HepG2 (cell line): ENCODE measurements at regions not wholly inside any gene's neighbourhood (a gene's known extent, or its start where the extent isn't known, plus 50 kb on each side); places are given as distances from the start of the nearest gene placed in this dataset.
A peak's percentile ranks its signal among the peaks of the same experiment; 100 is the strongest.
"Not testable (repeated sequence)": the region's sequence is repeated elsewhere in the genome, so short reads cannot be mapped to it uniquely, and the experiment has no call there.

ENCODE experiments used
- ARNT2 ChIP-seq: sonication (generic); formaldehyde crosslinking; IDR thresholded peaks from 2 replicates; pipeline ENCODE4 v1.8.0; 2022; ENCODE audit warnings: mild to moderate bottlenecking, low read depth, missing genetic modification reagents, moderate library complexity
- CCDC6 ChIP-seq: sonication (generic); formaldehyde crosslinking; IDR thresholded peaks from 2 replicates; pipeline ENCODE4 v1.8.1; 2022; ENCODE audit warnings: mild to moderate bottlenecking, missing genetic modification reagents, moderate library complexity
- DPF2 ChIP-seq: sonication (generic); formaldehyde crosslinking; IDR thresholded peaks from 2 replicates; pipeline ENCODE4 v1.4.0; 2020; ENCODE audit warnings: mild to moderate bottlenecking, low read depth, missing genetic modification reagents, borderline replicate concordance
- EED ChIP-seq: sonication (generic); formaldehyde crosslinking; IDR thresholded peaks from 2 replicates; pipeline ENCODE4 v1.5.0; 2020; ENCODE audit warnings: mild to moderate bottlenecking, missing genetic modification reagents
- GABPA ChIP-seq, 2 experiments: IDR thresholded peaks; 2 replicates each; pipeline ENCODE4 v1.6.1; 2011 to 2016; ENCODE audit warnings: low read depth in 2 of 2, low read length in 1 of 2, missing biosample characterization in 1 of 2, missing genetic modification characterization in 1 of 2
- HOXA9 ChIP-seq: sonication (generic); formaldehyde crosslinking; IDR thresholded peaks from 2 replicates; pipeline ENCODE4 v1.8.1; 2022; ENCODE audit warnings: missing genetic modification reagents, mild to moderate bottlenecking, moderate library complexity, borderline replicate concordance
- KMT2A ChIP-seq: sonication (generic); formaldehyde crosslinking; IDR thresholded peaks from 2 replicates; pipeline ENCODE4 v1.4.0; 2020; ENCODE audit warnings: missing genetic modification reagents
- MEIS2 ChIP-seq: sonication (generic); formaldehyde crosslinking; IDR thresholded peaks from 2 replicates; pipeline ENCODE4 v1.9.0; 2021; ENCODE audit warnings: mild to moderate bottlenecking, missing genetic modification reagents
- NFE2 ChIP-seq: sonication (generic); formaldehyde crosslinking; IDR thresholded peaks from 2 replicates; pipeline ENCODE4 v1.4.0; 2020; ENCODE audit warnings: missing genetic modification reagents
- NFYC ChIP-seq: IDR thresholded peaks from 2 replicates; pipeline ENCODE4 v1.6.1; 2016; ENCODE audit warnings: missing genetic modification reagents, missing compliant biosample characterization
- NR2C2 ChIP-seq: sonication (generic); formaldehyde crosslinking; IDR thresholded peaks from 2 replicates; pipeline ENCODE4 v1.4.0; 2020; ENCODE audit warnings: missing genetic modification reagents, mild to moderate bottlenecking, moderate library complexity, borderline replicate concordance
- PHF21A ChIP-seq: sonication (generic); formaldehyde crosslinking; IDR thresholded peaks from 2 replicates; pipeline ENCODE4 v1.5.0; 2020; ENCODE audit warnings: mild to moderate bottlenecking, missing genetic modification reagents
- RXRB ChIP-seq: IDR thresholded peaks from 2 replicates; pipeline ENCODE4 v1.6.1; 2016; ENCODE audit warnings: borderline replicate concordance, missing genetic modification reagents, missing compliant biosample characterization
- SOX6 ChIP-seq, 2 experiments: fragments of 450-650 bp in 1 of 2; sonication (generic) in 1 of 2; formaldehyde crosslinking in 1 of 2; IDR thresholded peaks; 2 replicates each; pipeline versions ENCODE4 v1.4.0 to v1.6.1; 2017 to 2020; ENCODE audit warnings: antibody characterized with exemption in 1 of 2, mild to moderate bottlenecking in 1 of 2, missing genetic modification reagents in 1 of 2
- U2AF2 ChIP-seq: fragments of 200-400 bp; formaldehyde crosslinking; IDR thresholded peaks from 2 replicates; pipeline ENCODE4 v1.6.1; 2017; ENCODE audit warnings: low read depth, mild to moderate bottlenecking, low read length
- ZBTB7A ChIP-seq: sonication (generic); formaldehyde crosslinking; IDR thresholded peaks from 2 replicates; pipeline ENCODE4 v1.8.0; 2022; ENCODE audit warnings: mild to moderate bottlenecking, missing genetic modification reagents
- ZFP91 ChIP-seq: sonication (generic); formaldehyde crosslinking; IDR thresholded peaks from 2 replicates; pipeline ENCODE4 v1.9.0; 2022; ENCODE audit warnings: missing genetic modification reagents, mild to moderate bottlenecking, borderline replicate concordance
- ZNF563 ChIP-seq: sonication (generic); formaldehyde crosslinking; IDR thresholded peaks from 2 replicates; pipeline ENCODE4 v1.8.0; 2022; ENCODE audit warnings: mild to moderate bottlenecking, moderate library complexity, missing genetic modification reagents
- ZNF607 ChIP-seq: sonication (generic); formaldehyde crosslinking; IDR thresholded peaks from 2 replicates; pipeline ENCODE4 v1.5.1; 2020; ENCODE audit warnings: missing genetic modification reagents, mild to moderate bottlenecking, borderline replicate concordance
- ZNF672 ChIP-seq: sonication (generic); formaldehyde crosslinking; IDR thresholded peaks from 2 replicates; pipeline ENCODE4 v1.8.1; 2022; ENCODE audit warnings: missing genetic modification reagents
- ZNF749 ChIP-seq: sonication (generic); formaldehyde crosslinking; IDR thresholded peaks from 2 replicates; pipeline ENCODE4 v1.8.0; 2022; ENCODE audit warnings: mild to moderate bottlenecking, missing genetic modification reagents, moderate library complexity, borderline replicate concordance
- ZSCAN21 ChIP-seq: sonication (generic); formaldehyde crosslinking; IDR thresholded peaks from 2 replicates; pipeline ENCODE4 v1.8.0; 2022; ENCODE audit warnings: mild to moderate bottlenecking, missing genetic modification reagents, moderate library complexity, borderline replicate concordance
- ZSCAN25 ChIP-seq: sonication (generic); formaldehyde crosslinking; IDR thresholded peaks from 2 replicates; pipeline ENCODE4 v1.8.0; 2022; ENCODE audit warnings: mild to moderate bottlenecking, missing genetic modification reagents
- TF ChIP-seq, protein P1 (sequence below), 2 experiments: IDR thresholded peaks; 2 replicates each; pipeline ENCODE4 v1.6.1; 2011 to 2012; ENCODE audit warnings: low read length in 2 of 2, borderline replicate concordance in 1 of 2, low read depth in 1 of 2, mild to moderate bottlenecking in 1 of 2, moderate library complexity in 1 of 2

DNA sequence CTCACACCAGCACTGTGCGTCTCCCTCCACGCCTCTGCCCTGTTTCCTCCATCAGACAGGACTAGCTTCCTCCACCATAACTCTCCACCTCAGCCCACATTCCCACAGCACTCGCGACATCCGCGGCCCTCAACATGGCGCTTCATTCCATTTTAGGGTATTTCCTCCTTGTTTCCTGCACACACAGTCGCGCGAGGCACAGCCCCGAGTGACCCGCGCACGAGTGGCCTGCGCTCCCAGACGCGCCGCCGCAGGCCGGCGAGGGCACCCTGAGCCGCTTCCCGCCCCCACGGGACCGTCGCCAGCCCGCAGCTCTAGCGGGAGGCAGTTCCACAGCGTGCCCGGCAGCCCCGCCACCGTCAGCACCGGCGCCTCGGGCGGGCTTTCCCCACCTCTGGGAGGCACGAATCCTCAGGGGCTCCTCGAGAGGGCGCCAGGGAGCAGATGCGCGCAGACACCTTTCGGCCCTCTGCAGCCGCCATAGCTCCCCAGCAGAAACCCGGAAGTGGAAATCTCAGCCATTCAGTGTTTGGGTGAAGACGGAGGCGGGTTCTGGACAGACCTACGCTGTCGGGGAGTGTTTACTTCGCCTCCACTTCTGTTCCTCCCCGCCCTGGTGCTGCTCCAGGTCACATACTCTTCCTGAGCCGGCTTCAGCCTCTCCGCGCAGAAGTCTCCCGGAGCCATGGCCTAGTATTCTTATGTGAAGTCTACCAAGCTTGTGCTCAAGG lies 136.6 kb downstream of the FOXD4L6 start (continued):
- TF ChIP-seq, protein P1, sequence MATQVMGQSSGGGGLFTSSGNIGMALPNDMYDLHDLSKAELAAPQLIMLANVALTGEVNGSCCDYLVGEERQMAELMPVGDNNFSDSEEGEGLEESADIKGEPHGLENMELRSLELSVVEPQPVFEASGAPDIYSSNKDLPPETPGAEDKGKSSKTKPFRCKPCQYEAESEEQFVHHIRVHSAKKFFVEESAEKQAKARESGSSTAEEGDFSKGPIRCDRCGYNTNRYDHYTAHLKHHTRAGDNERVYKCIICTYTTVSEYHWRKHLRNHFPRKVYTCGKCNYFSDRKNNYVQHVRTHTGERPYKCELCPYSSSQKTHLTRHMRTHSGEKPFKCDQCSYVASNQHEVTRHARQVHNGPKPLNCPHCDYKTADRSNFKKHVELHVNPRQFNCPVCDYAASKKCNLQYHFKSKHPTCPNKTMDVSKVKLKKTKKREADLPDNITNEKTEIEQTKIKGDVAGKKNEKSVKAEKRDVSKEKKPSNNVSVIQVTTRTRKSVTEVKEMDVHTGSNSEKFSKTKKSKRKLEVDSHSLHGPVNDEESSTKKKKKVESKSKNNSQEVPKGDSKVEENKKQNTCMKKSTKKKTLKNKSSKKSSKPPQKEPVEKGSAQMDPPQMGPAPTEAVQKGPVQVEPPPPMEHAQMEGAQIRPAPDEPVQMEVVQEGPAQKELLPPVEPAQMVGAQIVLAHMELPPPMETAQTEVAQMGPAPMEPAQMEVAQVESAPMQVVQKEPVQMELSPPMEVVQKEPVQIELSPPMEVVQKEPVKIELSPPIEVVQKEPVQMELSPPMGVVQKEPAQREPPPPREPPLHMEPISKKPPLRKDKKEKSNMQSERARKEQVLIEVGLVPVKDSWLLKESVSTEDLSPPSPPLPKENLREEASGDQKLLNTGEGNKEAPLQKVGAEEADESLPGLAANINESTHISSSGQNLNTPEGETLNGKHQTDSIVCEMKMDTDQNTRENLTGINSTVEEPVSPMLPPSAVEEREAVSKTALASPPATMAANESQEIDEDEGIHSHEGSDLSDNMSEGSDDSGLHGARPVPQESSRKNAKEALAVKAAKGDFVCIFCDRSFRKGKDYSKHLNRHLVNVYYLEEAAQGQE (IDR thresholded peaks at IDR 0.05; ENCODE audit: borderline replicate concordance in 1 of 2, low read depth in 1 of 2, low read length in 2 of 2), result peak in 1 of 2 experiments; percentile 69; a peak in 1 of 4 replicates
- TF ChIP-seq PHF21A (CRISPR knock-in tag) (peak; percentile 91), DPF2 (0 out of 2 replicates have a peak, but pooled peaks have one; percentile 24), ZFP91 (peak; percentile 95), NR2C2 (CRISPR knock-in tag) (peak; percentile 97), HOXA9 (CRISPR knock-in tag) (0 out of 2 replicates have a peak, but pooled peaks have one; percentile 91), ARNT2 (CRISPR knock-in tag) (peak; percentile 86; the same call in 1 of the 2 replicates), SOX6 (CRISPR knock-in tag; IDR thresholded peaks at IDR 0.05) (peak; percentile 72), ZNF563 (peak; percentile 72), ZNF672 (CRISPR knock-in tag) (peak; percentile 60; the same call in 1 of the 2 replicates), NFYC (peak; percentile 76), EED (peak; percentile 95), KMT2A (CRISPR knock-in tag) (peak; percentile 98), ZBTB7A (peak; percentile 89), ZNF749 (peak; percentile 79; the same call in 1 of the 2 replicates), GABPA (IDR thresholded peaks at IDR 0.05; ENCODE audit: low read depth, low read length) (peak; percentile 58), GABPA (CRISPR knock-in tag; IDR thresholded peaks at IDR 0.05; ENCODE audit: low read depth) (peak; percentile 87), ZNF607 (CRISPR knock-in tag) (0 out of 2 replicates have a peak, but pooled peaks have one; percentile 10), NFE2 (CRISPR knock-in tag) (0 out of 2 replicates have a peak, but pooled peaks have one; percentile 29), ZSCAN21 (CRISPR knock-in tag) (peak; percentile 73), RXRB (CRISPR knock-in tag) (peak; percentile 56), MEIS2 (CRISPR knock-in tag) (peak; percentile 77), U2AF2 (0 out of 2 replicates have a peak, but pooled peaks have one; percentile 66), ZSCAN25 (CRISPR knock-in tag) (peak; percentile 91), CCDC6 (CRISPR knock-in tag) (peak; percentile 50; the same call in 1 of the 2 replicates)
- TF ChIP-seq SOX6 (IDR thresholded peaks at IDR 0.05), result not testable (repeated sequence)
